ENCODE measurements at regions not wholly inside any gene's neighbourhood (a gene's known extent, or its start where the extent isn't known, plus 50 kb on each side); places are given as distances from the start of the nearest gene placed in this dataset.

DNA sequence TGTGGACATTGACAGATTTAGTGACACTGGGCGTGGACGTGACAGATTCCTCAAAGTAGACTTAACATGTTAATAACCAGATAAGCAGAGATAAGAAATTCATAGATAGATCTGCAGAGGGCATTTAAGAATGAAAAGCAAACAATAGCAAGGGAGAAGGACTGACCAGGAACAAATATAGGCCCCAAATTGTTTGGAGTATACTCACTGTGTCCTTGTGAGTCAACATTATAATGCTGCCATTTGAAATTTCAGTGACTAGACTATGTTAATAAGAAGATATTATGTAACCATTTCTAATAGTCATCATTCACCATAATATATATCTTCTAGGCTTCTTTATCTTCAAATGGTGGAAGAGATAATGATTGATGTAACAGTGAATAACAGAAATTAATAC is 78.1 kb upstream of the SLC38A11 start:
- DNase-seq (ENCODE audit: low read depth) = no peak

DNA sequence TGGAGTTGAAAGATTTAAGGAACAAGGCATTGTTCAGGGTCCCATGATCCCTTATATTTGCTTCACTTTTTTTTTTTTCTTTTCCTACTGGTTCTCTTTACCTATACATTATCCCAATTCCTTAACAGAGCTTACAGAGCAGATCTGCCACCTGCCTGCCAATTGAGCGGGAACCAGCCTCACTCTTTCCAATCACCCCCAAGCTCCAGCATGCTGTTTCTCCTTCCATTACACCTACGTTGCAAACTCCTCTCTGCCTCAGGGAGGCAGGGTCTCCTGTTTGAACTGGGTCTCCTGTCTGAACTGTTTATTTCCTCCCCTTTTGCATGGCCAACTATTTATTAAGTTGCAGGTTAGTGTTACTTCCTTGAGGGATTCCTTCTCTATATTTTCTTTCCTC is 77.2 kb upstream of the SLC38A11 start:
- no peak for DNase-seq (ENCODE audit: low read depth)

DNA sequence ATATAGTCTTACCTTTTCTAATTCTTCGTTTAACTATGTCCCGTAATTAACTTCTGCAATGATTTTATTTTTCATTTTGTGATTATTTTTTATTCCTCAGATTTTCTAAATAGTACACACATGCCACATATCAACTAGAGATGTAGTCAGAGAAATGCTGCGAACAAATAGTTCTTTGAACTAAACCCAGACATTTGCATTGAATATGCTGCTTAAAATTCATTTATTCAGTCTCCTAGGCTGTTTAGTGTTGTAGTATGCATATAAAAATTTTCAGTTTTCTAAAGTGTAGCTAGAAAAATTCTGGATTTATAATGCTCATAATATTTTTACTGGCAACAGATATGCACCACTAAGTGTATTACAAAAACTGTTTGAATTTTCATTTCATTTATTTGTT is 68.9 kb upstream of the SLC38A11 start:
- DNase-seq (ENCODE audit: low read depth) = no peak

DNA sequence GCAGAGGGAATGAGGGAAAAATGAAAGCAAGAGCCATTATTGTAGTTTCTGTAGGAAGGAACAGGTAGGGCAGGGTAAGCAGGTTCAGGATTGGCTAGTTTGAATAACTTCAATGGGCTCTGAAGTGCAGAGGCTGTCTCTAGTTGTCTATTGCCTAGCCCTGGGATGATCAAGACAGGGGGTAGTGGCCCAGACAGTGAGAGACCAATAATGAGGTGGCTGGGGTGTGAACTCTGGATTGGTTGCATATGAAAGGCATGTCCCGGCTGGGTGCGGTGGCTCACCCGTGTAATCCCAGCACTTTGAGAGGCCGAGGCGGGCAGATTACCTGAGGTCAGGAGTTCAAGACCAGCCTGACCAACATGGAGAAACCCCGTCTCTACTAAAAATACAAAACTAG is 67.5 kb upstream of the SLC38A11 start:
- no peak for DNase-seq (ENCODE audit: low read depth)

DNA sequence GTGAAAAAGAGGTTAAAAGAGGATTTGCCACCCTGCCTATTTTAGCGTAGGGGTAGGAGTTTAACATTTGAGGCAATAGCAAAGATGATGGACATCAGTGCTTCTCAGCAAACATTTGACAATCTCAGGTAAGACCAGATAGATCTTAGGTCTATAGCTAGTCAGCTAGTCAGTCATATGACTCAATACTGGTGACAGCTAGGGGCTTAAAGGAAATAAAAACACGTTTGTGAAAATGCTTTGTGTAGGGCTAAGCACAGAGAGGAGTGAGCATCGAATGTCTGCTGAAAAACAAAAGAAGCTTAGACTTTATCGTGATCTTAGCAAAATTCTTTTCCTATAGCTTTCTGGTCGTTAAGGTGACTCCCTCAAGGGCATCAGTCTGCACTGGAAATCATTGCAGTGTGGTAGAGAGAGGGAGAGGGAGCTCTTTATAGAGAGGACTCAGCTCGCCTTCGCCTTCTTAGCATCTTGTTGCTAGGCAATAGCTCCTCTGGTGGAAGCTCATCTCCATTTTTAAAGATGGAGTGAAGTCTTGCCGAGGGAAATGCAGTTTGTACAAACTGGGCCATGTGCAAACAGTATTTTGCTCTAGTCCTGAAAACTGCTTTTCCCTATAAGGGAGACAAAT is 62.8 kb upstream of the SLC38A11 start:
- no peak for DNase-seq (ENCODE audit: low read depth)

DNA sequence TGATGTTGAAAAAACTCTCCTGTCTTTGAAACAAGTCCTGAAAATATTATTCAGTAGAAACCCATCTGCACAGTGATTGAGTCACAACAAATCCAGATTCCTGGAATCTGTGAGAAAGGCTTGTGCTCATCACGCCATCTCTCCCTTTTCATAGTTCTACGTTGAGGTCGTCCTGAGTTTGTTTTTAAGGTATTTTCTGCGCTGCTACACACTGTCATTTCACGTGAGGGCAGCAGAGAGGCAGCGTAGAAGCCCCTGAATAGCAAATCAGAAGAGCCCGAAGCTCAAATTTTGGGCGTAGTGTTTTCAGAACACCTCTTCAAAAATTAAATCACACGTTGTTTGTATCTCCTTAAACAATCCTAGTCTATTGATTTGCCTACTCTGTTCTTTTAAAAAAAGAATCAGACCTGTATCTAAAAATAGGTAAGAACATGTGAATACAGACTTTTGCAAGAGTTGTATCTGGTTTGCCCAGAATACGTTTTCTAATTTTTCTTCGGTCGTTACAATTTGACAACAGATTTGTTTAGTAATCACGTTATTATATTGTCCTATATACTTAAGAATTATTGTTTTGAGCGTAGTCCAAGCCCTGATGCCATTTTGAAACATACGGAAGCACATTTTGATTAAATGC is 61.6 kb upstream of the SLC38A11 start:
- peak; percentile 63 for DNase-seq (ENCODE audit: low read depth)

DNA sequence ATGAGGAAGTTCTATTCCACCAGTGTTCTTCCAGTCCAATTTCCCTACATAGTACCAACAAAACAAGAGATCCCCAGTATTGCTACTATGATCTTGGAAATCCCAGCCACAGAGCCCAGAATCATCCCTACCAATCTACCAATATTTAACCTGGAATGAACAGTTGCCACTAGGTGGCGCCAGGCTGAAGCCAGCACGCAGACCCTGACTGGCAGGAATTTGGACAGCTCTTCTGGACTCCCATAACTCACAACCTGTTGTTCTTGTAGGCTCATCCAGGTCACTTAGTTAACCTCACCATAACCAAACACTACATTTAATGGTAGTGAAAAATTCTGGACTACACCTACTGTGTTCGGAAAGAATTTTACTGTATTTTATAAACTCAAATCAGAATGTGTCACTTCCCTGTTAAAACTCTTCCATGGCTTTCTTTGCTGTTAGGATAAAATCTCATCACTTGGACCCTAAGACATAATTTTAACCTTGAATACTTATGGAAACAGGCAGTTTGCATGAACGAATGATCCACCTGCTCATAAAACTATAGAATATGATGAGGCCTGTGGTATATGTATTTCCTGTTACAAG is 59.8 kb upstream of the SLC38A11 start:
- peak; percentile 62 for DNase-seq (ENCODE audit: low read depth)

DNA sequence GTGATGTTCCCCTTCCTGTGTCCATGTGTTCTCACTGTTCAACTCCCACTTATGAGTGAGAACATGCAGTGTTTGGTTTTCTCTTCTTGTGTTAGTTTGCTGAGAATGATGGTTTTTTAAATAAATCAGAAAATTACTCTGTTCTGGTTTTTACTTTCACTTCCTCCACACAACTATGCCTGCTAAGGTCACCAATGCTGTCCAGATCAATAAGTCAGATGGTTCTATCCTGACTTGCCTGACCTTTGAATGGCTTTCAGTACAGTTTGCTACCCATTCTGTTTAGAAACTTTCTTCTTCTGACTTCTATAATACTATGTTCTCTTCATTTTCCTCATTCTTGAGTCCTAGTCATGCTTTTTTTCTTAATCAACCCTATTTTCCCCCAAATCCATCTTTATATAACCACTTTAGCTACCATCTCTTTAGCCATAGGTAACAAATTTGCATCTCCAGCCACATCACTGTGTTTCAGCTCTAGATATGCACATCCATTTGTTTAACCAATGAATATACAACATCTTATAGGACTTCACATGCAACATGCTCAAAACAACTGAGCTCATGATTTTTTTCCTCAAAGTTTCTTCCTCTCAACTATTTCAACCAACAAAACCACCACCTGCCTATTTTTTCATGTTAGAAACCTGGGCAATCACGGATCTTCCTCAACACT is 58.8 kb upstream of the SLC38A11 start:
- no peak for DNase-seq (ENCODE audit: low read depth)

DNA sequence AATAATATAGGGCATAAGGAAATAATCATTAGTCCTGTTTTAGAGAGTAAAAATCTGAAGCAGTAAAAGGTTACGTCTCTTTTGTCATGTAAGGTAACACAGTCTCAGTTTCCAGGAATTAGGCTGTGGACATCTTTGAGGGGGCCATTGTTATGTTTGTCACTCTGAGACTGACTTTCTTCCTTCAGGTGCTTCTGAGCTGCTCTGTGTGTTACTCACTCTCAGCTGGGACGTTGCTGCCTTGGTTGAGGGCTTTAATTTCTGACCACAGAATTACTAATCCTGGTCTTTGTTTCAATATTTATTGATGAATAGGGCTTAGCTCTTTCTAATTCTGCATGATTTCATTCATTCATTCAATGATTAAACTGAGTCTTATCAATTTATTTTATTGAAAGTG is 55.9 kb upstream of the SLC38A11 start:
- no peak for DNase-seq (ENCODE audit: low read depth)

DNA sequence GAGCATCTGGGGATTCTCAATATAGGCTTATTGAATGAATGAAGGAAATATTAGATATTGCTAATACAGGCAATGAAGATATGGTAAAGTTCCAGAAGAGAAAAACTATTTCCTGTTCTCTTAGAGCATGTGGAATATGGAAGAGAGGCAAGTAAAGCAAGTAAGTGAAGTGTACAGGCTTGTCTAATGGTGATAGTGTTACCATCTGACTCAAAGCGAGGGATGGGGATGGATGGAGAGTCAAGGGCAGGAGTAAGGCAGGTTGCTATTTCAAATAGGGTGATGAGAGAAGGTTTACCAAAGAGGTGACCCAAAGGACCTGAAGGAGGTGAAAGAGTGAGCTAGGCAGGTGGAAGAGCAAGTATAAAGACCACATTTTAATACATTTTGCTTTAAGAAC is 55.2 kb upstream of the SLC38A11 start:
- DNase-seq (ENCODE audit: low read depth) = no peak

DNA sequence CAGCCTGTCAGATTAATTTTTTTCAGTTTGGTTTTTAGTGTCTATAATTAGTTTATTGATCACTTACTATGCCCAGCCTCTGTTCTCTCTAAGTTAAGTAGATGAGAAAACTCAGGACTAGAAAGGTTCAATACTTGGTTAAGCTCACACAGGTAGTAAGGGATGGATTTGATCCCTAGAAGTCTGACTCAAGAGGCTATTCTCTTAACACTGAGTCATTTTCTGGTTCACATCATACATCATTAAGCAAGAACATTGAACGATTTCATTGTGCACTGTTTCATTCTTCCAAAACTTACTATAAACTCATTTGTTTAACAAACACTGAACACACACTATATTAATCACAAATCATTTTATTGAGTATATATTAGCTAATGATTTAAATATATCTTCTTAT is 54.1 kb upstream of the SLC38A11 start:
- no peak for DNase-seq (ENCODE audit: low read depth)

DNA sequence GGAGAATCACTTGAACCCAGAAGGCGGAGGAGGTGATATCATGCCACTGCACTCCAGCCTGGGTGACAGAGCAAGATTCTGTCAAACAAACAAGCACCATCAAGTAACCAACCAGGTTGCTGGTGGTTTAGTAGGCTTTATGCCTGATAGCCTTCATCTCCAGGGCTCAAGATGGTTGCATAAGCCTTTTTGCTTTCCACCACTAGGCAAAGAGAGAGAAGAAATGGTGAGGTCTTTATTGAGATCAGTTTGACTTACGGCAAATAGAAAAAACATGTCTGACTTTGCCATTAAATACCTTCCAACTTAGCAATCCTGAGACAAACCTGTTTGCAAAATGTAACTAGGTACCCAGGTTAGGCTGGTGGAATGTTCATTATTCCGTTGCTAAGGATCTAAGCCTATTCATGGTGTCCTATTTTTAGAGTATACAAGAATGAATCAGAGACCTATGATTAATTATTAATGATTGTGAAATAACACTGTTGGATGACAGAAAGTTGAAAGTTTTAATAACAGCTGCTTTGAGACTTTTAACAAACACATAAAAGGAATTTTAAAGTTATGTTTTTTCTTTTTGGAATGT is 53.5 kb upstream of the SLC38A11 start:
- peak; percentile 36 for DNase-seq (ENCODE audit: low read depth)

DNA sequence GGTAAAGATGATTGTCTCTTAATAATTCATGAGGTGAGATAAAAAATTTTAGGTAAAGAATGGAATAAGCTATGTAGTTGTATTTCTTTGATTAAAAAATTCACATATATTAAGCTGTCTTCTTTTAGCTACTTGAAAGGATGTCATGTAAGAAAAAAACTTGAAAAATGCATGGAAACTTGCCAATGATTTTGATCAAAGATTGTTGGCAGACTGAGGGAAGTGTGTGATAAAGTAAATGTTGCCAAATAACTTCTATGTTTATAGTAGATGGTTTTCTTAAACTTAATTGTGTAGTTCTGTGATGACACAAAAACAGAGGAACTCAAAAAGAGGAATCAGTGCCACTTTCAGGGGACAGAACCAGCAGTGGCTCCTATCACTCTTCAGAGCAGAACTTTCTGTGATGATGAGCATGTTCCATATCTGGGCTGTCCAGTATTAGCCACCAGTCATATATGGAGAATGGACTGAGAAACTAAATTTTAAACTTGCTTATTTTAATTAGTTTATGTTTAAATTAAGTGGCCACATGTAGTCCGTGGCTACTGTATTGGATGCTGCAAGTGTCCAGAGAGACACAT is 51.9 kb upstream of the SLC38A11 start:
- peak; percentile 23 for DNase-seq (ENCODE audit: low read depth)

Data from M059J (cell line).